Chondrocyte (in vitro differentiated cells): ENCODE measurements at regions not wholly inside any gene's neighbourhood (a gene's known extent, or its start where the extent isn't known, plus 50 kb on each side); places are given as distances from the start of the nearest gene placed in this dataset.
A peak's percentile ranks its signal among the peaks of the same experiment; 100 is the strongest.

Experiments
- DNase-seq: peaks from one replicate; pipeline ENCODE4 v3.0.0; 2021; ENCODE audit warnings: mixed read lengths, low spot score
- H3K27ac Mint-ChIP-seq: one replicate; pipeline ENCODE4 v1.8.0; 2021; ENCODE audit warnings: mild to moderate bottlenecking, moderate library complexity, mixed read lengths; ENCODE audit not compliant: unreplicated experiment
- H3K27me3 Mint-ChIP-seq: 2 replicates; pipeline ENCODE4 v1.8.0; 2021; ENCODE audit warnings: low read depth, mixed read lengths
- H3K36me3 Mint-ChIP-seq: 2 replicates; pipeline ENCODE4 v1.8.0; 2021; ENCODE audit warnings: low read depth, mixed read lengths
- H3K4me1 Mint-ChIP-seq: 2 replicates; pipeline ENCODE4 v1.8.0; 2021; ENCODE audit warnings: low read depth, mild to moderate bottlenecking, mixed read lengths
- H3K4me3 Mint-ChIP-seq: one replicate; pipeline ENCODE4 v1.8.0; 2021; ENCODE audit warnings: mild to moderate bottlenecking, moderate library complexity, mixed read lengths; ENCODE audit not compliant: unreplicated experiment
- H3K9me3 Mint-ChIP-seq: 2 replicates; pipeline ENCODE4 v1.8.0; 2021; ENCODE audit warnings: low read depth, mixed read lengths
- TF ChIP-seq, protein P1 (sequence below): fragments of 200-600 bp; sonication (generic); IDR thresholded peaks from 2 replicates; pipeline ENCODE4 v1.5.0; 2021; ENCODE audit warnings: antibody characterized with exemption, mild to moderate bottlenecking, moderate library complexity

DNA sequence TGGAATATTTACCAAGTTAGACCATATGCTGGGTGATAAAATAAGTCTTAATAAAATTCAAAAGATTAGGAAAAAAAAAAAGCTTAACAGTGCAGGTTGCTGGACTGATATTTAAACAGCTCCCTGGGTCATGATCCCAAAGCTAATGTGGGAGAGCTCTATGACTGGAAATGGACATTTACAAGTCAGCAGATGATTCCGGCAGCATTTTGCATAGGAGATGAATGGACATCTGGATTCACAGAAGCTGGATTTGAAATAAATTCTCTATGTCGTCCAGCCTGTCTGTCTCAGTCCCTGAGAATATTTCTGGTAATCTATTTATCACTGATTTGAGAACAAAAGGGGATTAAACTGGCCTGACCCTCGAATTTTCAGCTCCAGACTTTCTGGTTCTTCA is 52.3 kb upstream of the KLHL25 start:
- peaks cover 3% of the 10 kb centered on the region for H3K36me3 Mint-ChIP-seq
- peaks cover 9% of the 10 kb centered on the region for H3K9me3 Mint-ChIP-seq
- TF ChIP-seq, protein P1, sequence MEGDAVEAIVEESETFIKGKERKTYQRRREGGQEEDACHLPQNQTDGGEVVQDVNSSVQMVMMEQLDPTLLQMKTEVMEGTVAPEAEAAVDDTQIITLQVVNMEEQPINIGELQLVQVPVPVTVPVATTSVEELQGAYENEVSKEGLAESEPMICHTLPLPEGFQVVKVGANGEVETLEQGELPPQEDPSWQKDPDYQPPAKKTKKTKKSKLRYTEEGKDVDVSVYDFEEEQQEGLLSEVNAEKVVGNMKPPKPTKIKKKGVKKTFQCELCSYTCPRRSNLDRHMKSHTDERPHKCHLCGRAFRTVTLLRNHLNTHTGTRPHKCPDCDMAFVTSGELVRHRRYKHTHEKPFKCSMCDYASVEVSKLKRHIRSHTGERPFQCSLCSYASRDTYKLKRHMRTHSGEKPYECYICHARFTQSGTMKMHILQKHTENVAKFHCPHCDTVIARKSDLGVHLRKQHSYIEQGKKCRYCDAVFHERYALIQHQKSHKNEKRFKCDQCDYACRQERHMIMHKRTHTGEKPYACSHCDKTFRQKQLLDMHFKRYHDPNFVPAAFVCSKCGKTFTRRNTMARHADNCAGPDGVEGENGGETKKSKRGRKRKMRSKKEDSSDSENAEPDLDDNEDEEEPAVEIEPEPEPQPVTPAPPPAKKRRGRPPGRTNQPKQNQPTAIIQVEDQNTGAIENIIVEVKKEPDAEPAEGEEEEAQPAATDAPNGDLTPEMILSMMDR = no peak
- no peak overlapping the region for H3K27ac Mint-ChIP-seq
- H3K4me1 Mint-ChIP-seq = no peaks in the 10 kb centered on the region
- DNase-seq = no peak
- H3K27me3 Mint-ChIP-seq = peaks cover 42% of the 10 kb centered on the region
- H3K4me3 Mint-ChIP-seq = no peak overlapping the region

DNA sequence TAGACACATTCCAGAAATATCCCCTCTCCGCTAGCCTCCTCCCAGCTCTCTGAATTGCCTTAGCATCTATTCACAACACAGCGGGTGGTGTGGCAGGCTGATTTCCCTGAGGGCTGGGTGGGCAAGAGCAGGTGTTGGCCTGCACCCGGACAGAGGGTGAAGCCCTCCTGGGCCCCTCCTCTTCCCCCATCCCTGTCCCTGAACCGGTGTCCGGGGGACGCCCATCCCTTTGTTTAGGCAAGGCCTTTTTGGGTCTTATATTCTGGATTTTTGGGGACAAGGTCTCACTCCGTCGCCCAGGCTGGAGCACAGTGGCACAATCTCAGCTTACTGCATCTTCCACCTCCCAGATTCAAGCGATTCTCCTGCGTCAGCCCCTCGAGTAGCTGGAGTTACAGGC is 55.2 kb upstream of the KLHL25 start:
- Mint-ChIP-seq H3K9me3 (peaks cover 9% of the 10 kb centered on the region), H3K27me3 (peaks cover 40% of the 10 kb centered on the region), H3K4me3 (no peak overlapping the region), H3K36me3 (peaks cover 3% of the 10 kb centered on the region), H3K4me1 (peaks cover 5% of the 10 kb centered on the region), H3K27ac (no peak overlapping the region)
- TF ChIP-seq, protein P1 = no peak
- no peak for DNase-seq

DNA sequence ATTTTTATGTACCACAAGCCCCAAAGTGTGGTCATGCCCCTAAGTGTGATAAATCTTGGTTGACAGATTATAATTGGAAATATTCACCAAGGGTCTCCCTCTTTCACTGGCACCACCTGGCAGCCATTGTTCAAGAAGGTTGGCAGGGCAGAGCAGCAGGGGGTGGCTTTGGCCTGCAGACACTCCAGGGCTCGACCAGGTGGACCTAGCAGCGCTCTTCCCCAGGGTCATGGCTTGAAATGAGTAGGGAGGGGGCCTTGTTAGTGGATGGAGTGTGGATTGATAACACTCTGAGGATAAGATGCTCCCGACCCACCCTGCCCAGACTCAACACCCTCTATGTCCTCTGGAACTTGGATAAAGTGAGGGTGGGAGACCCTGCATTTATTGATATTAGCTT is 58.2 kb upstream of the KLHL25 start:
- Mint-ChIP-seq H3K27me3 (peaks cover 32% of the 10 kb centered on the region), H3K4me3 (no peak overlapping the region), H3K4me1 (peaks cover 5% of the 10 kb centered on the region), H3K36me3 (no peaks in the 10 kb centered on the region), H3K9me3 (no peaks in the 10 kb centered on the region), H3K27ac (no peak overlapping the region)
- no peak for DNase-seq
- TF ChIP-seq, protein P1 = no peak

DNA sequence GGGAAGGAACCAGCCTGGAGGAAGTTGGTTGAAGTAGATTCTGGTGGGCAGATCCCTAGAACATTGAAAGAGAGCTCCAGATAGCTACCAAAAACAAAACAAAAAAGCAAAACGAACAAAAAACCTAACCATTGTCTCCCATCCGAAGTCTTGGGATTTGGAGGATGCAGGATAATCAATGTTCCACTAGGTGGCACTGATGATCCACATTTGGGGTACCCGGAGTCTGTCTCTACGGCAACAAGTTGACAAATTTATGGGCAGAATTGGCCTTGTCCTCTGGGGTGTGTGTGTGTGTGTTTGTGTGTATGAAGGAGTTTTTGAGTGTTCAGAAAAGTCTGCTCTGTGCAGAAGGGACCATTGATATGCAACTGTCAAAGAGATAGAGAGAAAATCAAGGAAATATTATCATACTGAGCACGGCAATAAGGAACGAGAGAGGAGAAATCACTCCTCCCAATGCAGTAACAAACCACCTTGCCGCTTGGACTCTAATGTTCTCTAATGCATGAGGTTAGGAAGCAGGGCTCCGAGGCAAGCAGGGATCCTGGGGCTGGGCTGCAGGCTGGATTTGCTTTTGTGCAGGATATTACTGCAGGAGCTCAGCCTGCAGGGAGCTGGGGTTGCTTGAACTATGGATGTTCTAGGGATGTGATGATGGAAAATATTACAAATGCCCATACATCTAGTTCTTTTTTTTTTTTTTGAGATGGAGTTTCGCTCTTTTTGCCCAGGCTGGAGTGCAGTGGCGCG is 59.8 kb upstream of the KLHL25 start:
- Mint-ChIP-seq H3K9me3 (no peaks in the 10 kb centered on the region), H3K36me3 (no peaks in the 10 kb centered on the region), H3K27ac (no peak overlapping the region), H3K27me3 (peaks cover 32% of the 10 kb centered on the region), H3K4me3 (no peak overlapping the region), H3K4me1 (peaks cover 5% of the 10 kb centered on the region)
- DNase-seq = no peak
- TF ChIP-seq, protein P1 = peak; percentile 90

DNA sequence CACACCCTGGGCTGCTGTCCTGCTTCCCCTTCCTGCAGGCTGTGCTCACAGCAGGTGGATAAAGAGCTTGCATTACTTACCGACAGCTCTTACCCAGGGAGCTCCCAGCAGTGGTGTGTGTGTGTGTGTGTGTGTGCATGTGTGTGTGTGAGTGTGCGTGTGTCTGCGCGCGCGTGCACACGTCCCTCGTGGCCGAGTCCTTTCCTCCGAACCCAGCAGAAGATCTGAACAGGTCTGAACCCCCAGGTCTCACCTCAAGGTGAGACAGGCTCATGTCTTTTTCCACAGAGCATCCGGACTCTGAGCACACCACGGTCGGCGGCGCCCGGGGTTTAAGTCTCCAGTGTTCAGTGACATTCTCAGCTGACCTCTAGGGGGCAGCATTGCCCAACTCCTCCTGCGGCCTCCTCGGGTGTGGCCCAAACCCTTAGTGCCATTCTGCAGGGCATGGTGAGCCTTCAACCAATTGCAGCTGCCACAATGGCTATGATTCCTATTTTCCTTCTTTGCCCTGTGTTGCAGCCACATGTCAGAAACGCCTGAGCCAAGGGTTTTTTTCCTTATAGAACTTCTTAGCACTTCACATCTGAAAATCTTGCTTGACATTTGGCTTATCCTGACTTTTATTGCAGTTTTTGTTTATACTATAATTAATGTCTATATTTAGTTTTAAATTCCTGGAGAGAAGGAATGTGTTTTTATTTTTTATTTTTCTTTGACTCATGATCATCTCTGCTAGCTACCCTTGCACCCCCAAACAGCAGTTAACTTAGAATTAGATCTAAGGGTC is 64.1 kb upstream of the KLHL25 start:
- no peak for DNase-seq
- no peaks in the 10 kb centered on the region for H3K9me3 Mint-ChIP-seq
- H3K36me3 Mint-ChIP-seq = no peaks in the 10 kb centered on the region
- H3K27me3 Mint-ChIP-seq = peaks cover 44% of the 10 kb centered on the region
- H3K27ac Mint-ChIP-seq = no peak overlapping the region
- H3K4me3 Mint-ChIP-seq = no peak overlapping the region
- TF ChIP-seq, protein P1 = peak; percentile 87
- peaks cover 5% of the 10 kb centered on the region for H3K4me1 Mint-ChIP-seq
